GM18873 (cell line): ENCODE measurements at regions not wholly inside any gene's neighbourhood (a gene's known extent, or its start where the extent isn't known, plus 50 kb on each side); places are given as distances from the start of the nearest gene placed in this dataset.
"Not testable (repeated sequence)": the region's sequence is repeated elsewhere in the genome, so short reads cannot be mapped to it uniquely, and the experiment has no call there.

Source experiments
- ATAC-seq: cut with Tn5 transposase; IDR thresholded peaks from one replicate; pipeline ENCODE4 v1.9.1; 2021; ENCODE audit warnings: mild to moderate bottlenecking, moderate library complexity, moderate number of reproducible peaks; ENCODE audit not compliant: unreplicated experiment, low FRiP score

GRCh38 chr3:107909583-107909982, 181.2 kb downstream of the CD47 start:
- ATAC-seq = not testable (repeated sequence)

- no peak for ATAC-seq
Measured at GRCh38 chr3:107907996-107908395, 182.8 kb downstream of the CD47 start.

- no peak for ATAC-seq
Measured at GRCh38 chr3:107904536-107905066, 186.2 kb downstream of the CD47 start.

GRCh38 chr3:107899990-107900651, 190.7 kb downstream of the CD47 start:
- no peak for ATAC-seq

GRCh38 chr3:107897471-107898061, 193.3 kb downstream of the CD47 start:
- ATAC-seq = no peak

- ATAC-seq = no peak
Measured at GRCh38 chr3:107894998-107895397, 195.8 kb downstream of the CD47 start.

- no peak for ATAC-seq
Measured at GRCh38 chr3:107892955-107893624, 197.7 kb downstream of the CD47 start.

- no peak for ATAC-seq
Measured at GRCh38 chr3:107884719-107885460, 205.9 kb downstream of the CD47 start.

GRCh38 chr3:107884028-107884427, 206.8 kb downstream of the CD47 start:
- ATAC-seq = no peak

GRCh38 chr3:107882881-107883280, 207.9 kb downstream of the CD47 start:
- ATAC-seq = no peak

GRCh38 chr3:107882261-107882660, 208.6 kb downstream of the CD47 start:
- no peak for ATAC-seq

- no peak for ATAC-seq
Measured at GRCh38 chr3:107881509-107881908, 209.3 kb downstream of the CD47 start.

- no peak for ATAC-seq
Measured at GRCh38 chr3:107880702-107881101, 210.1 kb downstream of the CD47 start.

- no peak for ATAC-seq
Measured at GRCh38 chr3:107877936-107878335, 212.9 kb downstream of the CD47 start.

- no peak for ATAC-seq
Measured at GRCh38 chr3:107870943-107871638, 219.7 kb downstream of the CD47 start.

- no peak for ATAC-seq
Measured at GRCh38 chr3:107870096-107870495, 220.7 kb downstream of the CD47 start.

GRCh38 chr3:107868449-107868848, 222.4 kb downstream of the CD47 start:
- no peak for ATAC-seq

GRCh38 chr3:107861904-107862303, 228.9 kb downstream of the CD47 start:
- no peak for ATAC-seq

- ATAC-seq = no peak
Measured at GRCh38 chr3:107861422-107861821, 229.4 kb downstream of the CD47 start.
